GM18505 (cell line): ENCODE measurements at regions not wholly inside any gene's neighbourhood (a gene's known extent, or its start where the extent isn't known, plus 50 kb on each side); places are given as distances from the start of the nearest gene placed in this dataset.

Experiments used
- ATAC-seq: cut with Tn5 transposase; IDR thresholded peaks from one replicate; pipeline ENCODE4 v1.9.1; 2021; ENCODE audit not compliant: unreplicated experiment
- POLR2A ChIP-seq: IDR thresholded peaks from 4 replicates; pipeline ENCODE4 v1.6.1; 2011; ENCODE audit warnings: borderline replicate concordance; ENCODE audit not compliant: insufficient read depth, insufficient read length; ENCODE audit errors: extremely low read depth

GRCh38 chr16:51306886-51307595, 156.0 kb upstream of the SALL1 start:
- TF ChIP-seq POLR2A: no peak
- no peak for ATAC-seq

- ATAC-seq: no peak
- TF ChIP-seq POLR2A: no peak
Measured at GRCh38 chr16:51306116-51306515, 155.0 kb upstream of the SALL1 start.

- no peak for ATAC-seq
- no peak for TF ChIP-seq POLR2A
Measured at GRCh38 chr16:51305337-51305736, 154.3 kb upstream of the SALL1 start.

GRCh38 chr16:51302042-51302441, 151.0 kb upstream of the SALL1 start:
- TF ChIP-seq POLR2A: no peak
- ATAC-seq: no peak

GRCh38 chr16:51298800-51299199, 147.7 kb upstream of the SALL1 start:
- no peak for TF ChIP-seq POLR2A
- ATAC-seq: no peak

GRCh38 chr16:51290442-51291285, 139.6 kb upstream of the SALL1 start:
- ATAC-seq: no peak
- TF ChIP-seq POLR2A: no peak

GRCh38 chr16:51289336-51289735, 138.3 kb upstream of the SALL1 start:
- no peak for ATAC-seq
- TF ChIP-seq POLR2A: no peak

- TF ChIP-seq POLR2A: no peak
- no peak for ATAC-seq
Measured at GRCh38 chr16:51287121-51287755, 136.2 kb upstream of the SALL1 start.

- no peak for ATAC-seq
- TF ChIP-seq POLR2A: no peak
Measured at GRCh38 chr16:51286272-51286671, 135.2 kb upstream of the SALL1 start.

- no peak for TF ChIP-seq POLR2A
- no peak for ATAC-seq
Measured at GRCh38 chr16:51276336-51276735, 125.3 kb upstream of the SALL1 start.

- no peak for TF ChIP-seq POLR2A
- no peak for ATAC-seq
Measured at GRCh38 chr16:51272420-51272819, 121.3 kb upstream of the SALL1 start.

- no peak for ATAC-seq
- TF ChIP-seq POLR2A: no peak
Measured at GRCh38 chr16:51271156-51271701, 120.2 kb upstream of the SALL1 start.

- ATAC-seq: no peak
- TF ChIP-seq POLR2A: no peak
Measured at GRCh38 chr16:51268237-51268636, 117.2 kb upstream of the SALL1 start.
